Glutamatergic neuron (in vitro differentiated cells): ENCODE measurements at regions not wholly inside any gene's neighbourhood (a gene's known extent, or its start where the extent isn't known, plus 50 kb on each side); places are given as distances from the start of the nearest gene placed in this dataset.

Source experiments
- DNase-seq: peaks from one replicate; pipeline ENCODE4 v3.0.0; 2022
- H3K27ac Mint-ChIP-seq: one replicate; pipeline ENCODE4 v1.8.0; 2020; ENCODE audit warnings: mild to moderate bottlenecking, mixed read lengths, inconsistent platforms; ENCODE audit not compliant: unreplicated experiment
- H3K27me3 Mint-ChIP-seq: one replicate; pipeline ENCODE4 v1.8.0; 2020; ENCODE audit warnings: mild to moderate bottlenecking, moderate library complexity, mixed read lengths, inconsistent platforms; ENCODE audit not compliant: unreplicated experiment
- H3K36me3 Mint-ChIP-seq: one replicate; pipeline ENCODE4 v1.8.0; 2020; ENCODE audit warnings: mild to moderate bottlenecking, mixed read lengths, inconsistent platforms; ENCODE audit not compliant: unreplicated experiment
- H3K4me1 Mint-ChIP-seq: one replicate; pipeline ENCODE4 v1.8.0; 2020; ENCODE audit warnings: mild to moderate bottlenecking, low read depth, mixed read lengths, inconsistent platforms; ENCODE audit not compliant: unreplicated experiment
- H3K4me3 Mint-ChIP-seq: one replicate; pipeline ENCODE4 v1.8.0; 2020; ENCODE audit warnings: mild to moderate bottlenecking, mixed read lengths, inconsistent platforms; ENCODE audit not compliant: unreplicated experiment
- H3K9me3 Mint-ChIP-seq: one replicate; pipeline ENCODE4 v1.8.0; 2020; ENCODE audit warnings: mild to moderate bottlenecking, moderate library complexity, mixed read lengths, inconsistent platforms; ENCODE audit not compliant: unreplicated experiment
- CTCF ChIP-seq: fragments of 200-600 bp; sonication (generic); IDR thresholded peaks from one replicate; pipeline ENCODE4 v1.5.0; 2021; ENCODE audit not compliant: partially characterized antibody, unreplicated experiment

- TF ChIP-seq CTCF: no peak
- Mint-ChIP-seq H3K9me3 (no peaks in the 10 kb centered on the region), H3K36me3 (no peaks in the 10 kb centered on the region), H3K4me3 (no peak overlapping the region), H3K27me3 (no peaks in the 10 kb centered on the region), H3K27ac (no peak overlapping the region), H3K4me1 (peaks cover 2% of the 10 kb centered on the region)
- DNase-seq: no peak
Observed at GRCh38 chr9:678897-679296, 162.6 kb upstream of the DMRT1 start.

GRCh38 chr9:679462-679861 lies 162.0 kb upstream of the DMRT1 start:
- no peak overlapping the region for H3K4me3 Mint-ChIP-seq
- H3K27me3 Mint-ChIP-seq: no peaks in the 10 kb centered on the region
- DNase-seq: no peak
- no peak for TF ChIP-seq CTCF
- H3K27ac Mint-ChIP-seq: no peak overlapping the region
- H3K4me1 Mint-ChIP-seq: peaks cover 3% of the 10 kb centered on the region
- H3K36me3 Mint-ChIP-seq: no peaks in the 10 kb centered on the region
- no peaks in the 10 kb centered on the region for H3K9me3 Mint-ChIP-seq

- peaks cover 3% of the 10 kb centered on the region for H3K4me1 Mint-ChIP-seq
- no peaks in the 10 kb centered on the region for H3K36me3 Mint-ChIP-seq
- H3K27ac Mint-ChIP-seq: no peak overlapping the region
- no peaks in the 10 kb centered on the region for H3K9me3 Mint-ChIP-seq
- no peak for TF ChIP-seq CTCF
- no peaks in the 10 kb centered on the region for H3K27me3 Mint-ChIP-seq
- no peak overlapping the region for H3K4me3 Mint-ChIP-seq
- DNase-seq: no peak
Observed at GRCh38 chr9:680106-680505, 161.4 kb upstream of the DMRT1 start.

- no peak for TF ChIP-seq CTCF
- no peak overlapping the region for H3K4me3 Mint-ChIP-seq
- H3K9me3 Mint-ChIP-seq: peaks cover 2% of the 10 kb centered on the region
- H3K36me3 Mint-ChIP-seq: peaks cover 5% of the 10 kb centered on the region
- no peak overlapping the region for H3K27ac Mint-ChIP-seq
- peaks cover 3% of the 10 kb centered on the region for H3K4me1 Mint-ChIP-seq
- DNase-seq: no peak
- no peaks in the 10 kb centered on the region for H3K27me3 Mint-ChIP-seq
Observed at GRCh38 chr9:682633-683508, 158.6 kb upstream of the DMRT1 start.

GRCh38 chr9:683509-684021 lies 157.9 kb upstream of the DMRT1 start:
- H3K36me3 Mint-ChIP-seq: peaks cover 5% of the 10 kb centered on the region
- peaks cover 5% of the 10 kb centered on the region for H3K4me1 Mint-ChIP-seq
- H3K9me3 Mint-ChIP-seq: peaks cover 2% of the 10 kb centered on the region
- H3K27me3 Mint-ChIP-seq: no peaks in the 10 kb centered on the region
- no peak overlapping the region for H3K4me3 Mint-ChIP-seq
- H3K27ac Mint-ChIP-seq: no peak overlapping the region
- no peak for DNase-seq
- no peak for TF ChIP-seq CTCF
